ENCODE measurements at regions not wholly inside any gene's neighbourhood (a gene's known extent, or its start where the extent isn't known, plus 50 kb on each side); places are given as distances from the start of the nearest gene placed in this dataset.

DNA sequence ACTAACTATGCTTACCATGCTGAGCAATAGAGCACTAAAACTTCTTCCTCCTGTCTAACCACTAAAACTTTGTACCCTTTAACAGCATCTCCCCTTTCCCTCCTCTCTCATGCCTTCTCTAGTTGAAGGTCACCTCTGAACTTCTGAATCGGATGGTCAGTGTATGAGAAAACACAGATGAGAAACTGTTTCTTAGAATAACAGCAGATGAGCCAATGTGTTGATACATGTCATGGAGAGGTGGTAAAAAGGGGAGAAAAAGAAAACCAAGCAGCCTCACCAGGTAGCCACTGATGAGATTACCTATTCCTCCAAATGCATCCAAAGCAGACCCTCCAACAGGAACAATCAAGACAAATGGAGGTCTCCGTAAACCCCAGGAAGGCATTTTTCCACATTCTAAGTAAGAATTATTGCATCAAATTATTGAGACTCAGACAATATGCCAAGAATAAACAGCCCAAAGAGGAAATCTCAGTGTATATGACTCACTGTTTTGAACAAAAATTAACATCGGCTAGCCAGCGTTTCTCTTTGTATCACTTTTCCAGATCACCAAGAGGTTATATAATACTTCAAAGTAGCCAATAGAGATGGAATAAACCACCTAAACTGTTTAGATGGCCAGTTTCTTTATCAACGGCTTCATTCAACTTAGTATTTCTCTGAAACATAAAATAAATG, 793.3 kb upstream of the SOX9 start:
- TF ChIP-seq TEAD4 (IDR thresholded peaks at IDR 0.05) (no peak), RAD21 (IDR thresholded peaks at IDR 0.05; ENCODE audit: low read depth) (no peak), CREB1 (IDR thresholded peaks at IDR 0.05; ENCODE audit: low read depth) (no peak), NFIC (IDR thresholded peaks at IDR 0.05) (no peak), FOXM1 (IDR thresholded peaks at IDR 0.05; ENCODE audit: borderline replicate concordance, low read depth) (no peak), EP300 (IDR thresholded peaks at IDR 0.05; ENCODE audit: borderline replicate concordance) (no peak), TCF12 (IDR thresholded peaks at IDR 0.05; ENCODE audit: low read depth) (no peak), TAF1 (IDR thresholded peaks at IDR 0.05; ENCODE audit: low read depth) (no peak), YY1 (IDR thresholded peaks at IDR 0.05; ENCODE audit: low read depth) (no peak), EGR1 (IDR thresholded peaks at IDR 0.05) (no peak), CEBPB (IDR thresholded peaks at IDR 0.05) (no peak)
- TF ChIP-seq, protein P1, sequence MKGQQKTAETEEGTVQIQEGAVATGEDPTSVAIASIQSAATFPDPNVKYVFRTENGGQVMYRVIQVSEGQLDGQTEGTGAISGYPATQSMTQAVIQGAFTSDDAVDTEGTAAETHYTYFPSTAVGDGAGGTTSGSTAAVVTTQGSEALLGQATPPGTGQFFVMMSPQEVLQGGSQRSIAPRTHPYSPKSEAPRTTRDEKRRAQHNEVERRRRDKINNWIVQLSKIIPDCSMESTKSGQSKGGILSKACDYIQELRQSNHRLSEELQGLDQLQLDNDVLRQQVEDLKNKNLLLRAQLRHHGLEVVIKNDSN (IDR thresholded peaks at IDR 0.05): no peak
- TF ChIP-seq, protein P2, sequence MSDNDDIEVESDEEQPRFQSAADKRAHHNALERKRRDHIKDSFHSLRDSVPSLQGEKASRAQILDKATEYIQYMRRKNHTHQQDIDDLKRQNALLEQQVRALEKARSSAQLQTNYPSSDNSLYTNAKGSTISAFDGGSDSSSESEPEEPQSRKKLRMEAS (IDR thresholded peaks at IDR 0.05): no peak

DNA sequence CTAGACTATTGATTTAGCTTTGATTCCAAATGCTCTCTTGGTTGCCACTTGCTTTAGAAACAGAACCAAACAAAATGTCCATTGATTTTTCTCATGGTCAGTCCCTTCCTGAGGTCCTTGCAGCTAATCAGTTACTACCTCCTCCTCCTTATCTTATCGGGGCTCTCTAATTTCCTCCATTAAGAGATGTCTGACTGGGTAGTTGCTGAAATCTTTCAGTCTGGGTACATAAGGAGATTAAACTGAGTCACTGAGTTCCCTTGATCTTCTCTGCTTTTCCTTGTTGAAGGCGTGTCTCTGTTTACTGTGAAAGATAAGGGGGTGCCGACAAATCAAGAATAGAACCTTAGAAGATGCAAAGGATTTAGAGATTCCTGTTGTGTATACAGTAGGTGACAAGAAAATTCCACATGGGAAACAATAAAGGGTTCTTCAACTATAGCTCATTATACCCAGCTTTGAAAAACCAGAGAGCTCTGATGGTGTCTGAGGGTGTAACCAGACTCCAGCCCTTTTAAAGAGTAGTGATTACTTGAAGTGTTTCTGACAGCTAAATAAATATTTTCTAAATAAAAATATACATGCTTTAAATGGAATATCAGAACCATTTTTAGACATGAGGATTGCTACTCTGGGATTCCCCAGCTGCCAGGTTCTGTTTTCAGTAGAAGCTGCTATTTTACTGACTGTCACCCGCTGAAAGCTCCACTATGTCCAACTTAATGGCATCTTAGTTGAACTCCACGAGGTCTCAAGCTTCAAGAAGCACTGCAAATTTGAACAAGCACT, 791.3 kb upstream of the SOX9 start:
- no peak for TF ChIP-seq TEAD4 (IDR thresholded peaks at IDR 0.05)
- TF ChIP-seq, protein P2 (IDR thresholded peaks at IDR 0.05): no peak
- TF ChIP-seq, protein P3, sequence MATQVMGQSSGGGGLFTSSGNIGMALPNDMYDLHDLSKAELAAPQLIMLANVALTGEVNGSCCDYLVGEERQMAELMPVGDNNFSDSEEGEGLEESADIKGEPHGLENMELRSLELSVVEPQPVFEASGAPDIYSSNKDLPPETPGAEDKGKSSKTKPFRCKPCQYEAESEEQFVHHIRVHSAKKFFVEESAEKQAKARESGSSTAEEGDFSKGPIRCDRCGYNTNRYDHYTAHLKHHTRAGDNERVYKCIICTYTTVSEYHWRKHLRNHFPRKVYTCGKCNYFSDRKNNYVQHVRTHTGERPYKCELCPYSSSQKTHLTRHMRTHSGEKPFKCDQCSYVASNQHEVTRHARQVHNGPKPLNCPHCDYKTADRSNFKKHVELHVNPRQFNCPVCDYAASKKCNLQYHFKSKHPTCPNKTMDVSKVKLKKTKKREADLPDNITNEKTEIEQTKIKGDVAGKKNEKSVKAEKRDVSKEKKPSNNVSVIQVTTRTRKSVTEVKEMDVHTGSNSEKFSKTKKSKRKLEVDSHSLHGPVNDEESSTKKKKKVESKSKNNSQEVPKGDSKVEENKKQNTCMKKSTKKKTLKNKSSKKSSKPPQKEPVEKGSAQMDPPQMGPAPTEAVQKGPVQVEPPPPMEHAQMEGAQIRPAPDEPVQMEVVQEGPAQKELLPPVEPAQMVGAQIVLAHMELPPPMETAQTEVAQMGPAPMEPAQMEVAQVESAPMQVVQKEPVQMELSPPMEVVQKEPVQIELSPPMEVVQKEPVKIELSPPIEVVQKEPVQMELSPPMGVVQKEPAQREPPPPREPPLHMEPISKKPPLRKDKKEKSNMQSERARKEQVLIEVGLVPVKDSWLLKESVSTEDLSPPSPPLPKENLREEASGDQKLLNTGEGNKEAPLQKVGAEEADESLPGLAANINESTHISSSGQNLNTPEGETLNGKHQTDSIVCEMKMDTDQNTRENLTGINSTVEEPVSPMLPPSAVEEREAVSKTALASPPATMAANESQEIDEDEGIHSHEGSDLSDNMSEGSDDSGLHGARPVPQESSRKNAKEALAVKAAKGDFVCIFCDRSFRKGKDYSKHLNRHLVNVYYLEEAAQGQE (IDR thresholded peaks at IDR 0.05; ENCODE audit: low read depth): no peak
- no peak for TF ChIP-seq FOXM1 (IDR thresholded peaks at IDR 0.05; ENCODE audit: borderline replicate concordance, low read depth)
- no peak for TF ChIP-seq TAF1 (IDR thresholded peaks at IDR 0.05; ENCODE audit: low read depth)
- TF ChIP-seq CEBPB (IDR thresholded peaks at IDR 0.05): no peak
- no peak for TF ChIP-seq EP300 (IDR thresholded peaks at IDR 0.05; ENCODE audit: borderline replicate concordance)
- TF ChIP-seq CREB1 (IDR thresholded peaks at IDR 0.05; ENCODE audit: low read depth): no peak
- no peak for TF ChIP-seq ZBTB7A (IDR thresholded peaks at IDR 0.05; ENCODE audit: low read depth)

DNA sequence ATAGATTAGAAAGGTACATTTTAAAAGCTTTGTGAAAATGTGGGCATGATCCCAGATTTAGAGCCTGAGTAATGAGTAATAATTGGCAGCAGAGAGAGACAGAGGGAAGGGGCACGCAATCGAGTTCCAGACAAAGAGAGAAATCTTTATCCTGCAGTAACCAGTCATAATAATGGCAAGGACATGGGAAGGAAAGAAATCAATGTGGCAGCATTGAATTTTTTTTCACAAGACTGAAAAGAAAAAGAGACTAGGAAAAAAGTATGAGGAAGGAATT, 790.8 kb upstream of the SOX9 start:
- TF ChIP-seq, protein P2 (IDR thresholded peaks at IDR 0.05): no peak
- TF ChIP-seq EGR1 (IDR thresholded peaks at IDR 0.05) (no peak), NFIC (IDR thresholded peaks at IDR 0.05) (no peak), CREB1 (IDR thresholded peaks at IDR 0.05; ENCODE audit: low read depth) (no peak), CEBPB (IDR thresholded peaks at IDR 0.05) (no peak), EP300 (IDR thresholded peaks at IDR 0.05; ENCODE audit: borderline replicate concordance) (no peak), FOXM1 (IDR thresholded peaks at IDR 0.05; ENCODE audit: borderline replicate concordance, low read depth) (no peak), RAD21 (IDR thresholded peaks at IDR 0.05; ENCODE audit: low read depth) (no peak), YY1 (IDR thresholded peaks at IDR 0.05; ENCODE audit: low read depth) (no peak), TAF1 (IDR thresholded peaks at IDR 0.05; ENCODE audit: low read depth) (no peak), TEAD4 (IDR thresholded peaks at IDR 0.05) (no peak), TCF12 (IDR thresholded peaks at IDR 0.05; ENCODE audit: low read depth) (no peak), ZBTB7A (IDR thresholded peaks at IDR 0.05; ENCODE audit: low read depth) (no peak)
- TF ChIP-seq, protein P1 (IDR thresholded peaks at IDR 0.05): no peak
- TF ChIP-seq, protein P3 (IDR thresholded peaks at IDR 0.05; ENCODE audit: low read depth): no peak

DNA sequence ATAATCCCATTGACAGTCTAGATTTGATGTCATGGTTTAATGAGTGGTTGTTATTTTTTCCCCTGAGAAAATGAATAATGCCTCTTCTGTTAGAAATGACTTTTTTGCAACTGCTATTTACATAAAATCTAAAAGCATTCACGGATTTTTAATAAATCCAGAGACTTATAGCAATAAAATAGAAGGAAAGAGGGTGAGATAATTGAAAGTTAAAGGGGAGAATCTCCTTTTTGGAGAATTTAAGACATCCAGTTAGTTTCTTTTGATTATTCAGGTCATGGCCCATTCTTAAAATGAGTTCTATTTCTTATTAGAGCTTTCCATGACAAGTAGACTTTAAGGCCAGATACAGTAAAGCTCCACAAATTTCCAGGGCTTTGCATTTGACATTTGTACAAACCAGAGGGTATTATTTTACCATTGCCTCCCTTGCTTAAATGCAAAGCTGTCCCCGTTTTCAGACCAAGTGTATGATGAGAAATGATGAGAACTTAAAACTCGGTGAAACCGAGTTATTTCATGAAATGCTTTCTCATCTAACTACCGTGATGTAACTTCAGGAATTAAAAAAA, 789.0 kb upstream of the SOX9 start:
- TF ChIP-seq FOXM1 (IDR thresholded peaks at IDR 0.05; ENCODE audit: borderline replicate concordance, low read depth) (no peak), EP300 (IDR thresholded peaks at IDR 0.05; ENCODE audit: borderline replicate concordance) (no peak), TAF1 (IDR thresholded peaks at IDR 0.05; ENCODE audit: low read depth) (no peak), EGR1 (IDR thresholded peaks at IDR 0.05) (no peak), TEAD4 (IDR thresholded peaks at IDR 0.05) (no peak), CREB1 (IDR thresholded peaks at IDR 0.05; ENCODE audit: low read depth) (no peak), ZBTB7A (IDR thresholded peaks at IDR 0.05; ENCODE audit: low read depth) (no peak), TCF12 (IDR thresholded peaks at IDR 0.05; ENCODE audit: low read depth) (no peak), NFIC (IDR thresholded peaks at IDR 0.05) (no peak), RAD21 (IDR thresholded peaks at IDR 0.05; ENCODE audit: low read depth) (no peak), CEBPB (IDR thresholded peaks at IDR 0.05) (no peak), YY1 (IDR thresholded peaks at IDR 0.05; ENCODE audit: low read depth) (no peak)
- TF ChIP-seq, protein P3 (IDR thresholded peaks at IDR 0.05; ENCODE audit: low read depth): no peak
- TF ChIP-seq, protein P2 (IDR thresholded peaks at IDR 0.05): no peak
- TF ChIP-seq, protein P1 (IDR thresholded peaks at IDR 0.05): no peak
